HCT116 (cell line): ENCODE measurements at regions not wholly inside any gene's neighbourhood (a gene's known extent, or its start where the extent isn't known, plus 50 kb on each side); places are given as distances from the start of the nearest gene placed in this dataset.

Source experiments
- ATAC-seq: fragments of 200-7000 bp; cut with Tn5 transposase; 2 replicates; pipeline ENCODE4 v1.9.1; 2020; ENCODE audit warnings: mild to moderate bottlenecking, moderate library complexity
- BruUV-seq: library from RNA; stranded (reverse); fragments of 400-500 nt; replicated peaks from 2 replicates; lab custom pipeline; 2021; lab: Mats Ljungman, UMichigan
- CTCF ChIA-PET: fragments of 300-600 bp; sonication (Branson Sonifier 250); formaldehyde crosslinking; loops from one replicate; lab custom pipeline; 2021; ENCODE audit warnings: antibody characterized with exemption; lab: Charles Lee
- POLR2A ChIA-PET: fragments of 300-600, 350-600 bp; sonication (Branson Sonifier 250); formaldehyde crosslinking; loops from one replicate; lab custom pipeline; 2021; ENCODE audit warnings: antibody characterized with exemption; lab: Charles Lee
- RAD21 ChIA-PET, 2 experiments: fragments of 300-600 bp; sonication (Branson Sonifier 250); formaldehyde crosslinking; loops; one replicate each; lab custom pipeline; 2023; ENCODE audit warnings: low total read pairs in 2 of 2; ENCODE audit not compliant: uncharacterized antibody in 2 of 2, unreplicated experiment in 2 of 2, low non-redundant PET in 1 of 2; lab: Charles Lee
- DNase-seq: peaks from one replicate; pipeline ENCODE4 v3.0.0-alpha.2; 2010; ENCODE audit warnings: low read depth, low spot score
- H2AFZ ChIP-seq: fragments of 200-600 bp; shearing (Covaris generic), sonication (generic); 2 replicates; pipeline ENCODE4 v1.6.1; 2017; ENCODE audit warnings: low read depth, mixed run types, mixed read lengths, antibody characterized with exemption, low read length; ENCODE audit not compliant: poor library complexity, severe bottlenecking
- H3K27ac ChIP-seq: 2 replicates; pipeline ENCODE4 v1.5.1; 2012; ENCODE audit warnings: low read depth, low read length
- H3K27me3 ChIP-seq: fragments of 200-600 bp; sonication (generic); 2 replicates; pipeline ENCODE4 v1.6.1; 2016; ENCODE audit warnings: mixed run types, low read length, mixed read lengths; ENCODE audit not compliant: insufficient read depth
- H3K36me3 ChIP-seq, 2 experiments: fragments of 200-500 bp in 1 of 2; fragments of 200-600 bp in 1 of 2; sonication (Bioruptor generic) in 1 of 2; sonication (generic) in 1 of 2; 2 replicates each; pipeline versions ENCODE4 v1.5.1 to v1.6.1; 2014 to 2016; ENCODE audit warnings: low read length in 2 of 2, inconsistent platforms in 1 of 2, mixed read lengths in 1 of 2, mixed run types in 1 of 2; ENCODE audit not compliant: insufficient read depth in 2 of 2, control insufficient read depth in 1 of 2
- H3K4me1 ChIP-seq, 2 experiments: fragments of 200-600 bp in 1 of 2; sonication (generic) in 1 of 2; 2 replicates each; pipeline versions ENCODE4 v1.5.1 to v1.6.1; 2012 to 2017; ENCODE audit warnings: low read length in 2 of 2, inconsistent platforms in 1 of 2, mild to moderate bottlenecking in 1 of 2, mixed read lengths in 1 of 2, mixed run types in 1 of 2, moderate library complexity in 1 of 2; ENCODE audit not compliant: insufficient read depth in 2 of 2, control insufficient read depth in 1 of 2
- H3K4me2 ChIP-seq: fragments of 200-600 bp; sonication (generic); 2 replicates; pipeline ENCODE4 v1.6.1; 2017; ENCODE audit warnings: mixed run types, low read length, mixed read lengths
- H3K4me3 ChIP-seq, 2 experiments: fragments of 200-600 bp in 1 of 2; sonication (generic) in 1 of 2; replicated peaks in 1 of 2; 2 replicates each; pipeline ENCODE4 v1.5.1; 2011 to 2016; ENCODE audit warnings: low read length in 2 of 2, control low read depth in 1 of 2, low read depth in 1 of 2, mild to moderate bottlenecking in 1 of 2, mixed read lengths in 1 of 2, mixed run types in 1 of 2
- H3K79me2 ChIP-seq: fragments of 200-600 bp; sonication (generic); 2 replicates; pipeline ENCODE4 v1.6.1; 2017; ENCODE audit warnings: mild to moderate bottlenecking, mixed run types, low read length, moderate library complexity, mixed read lengths; ENCODE audit not compliant: insufficient read depth
- H3K9ac ChIP-seq: fragments of 200-600 bp; sonication (generic); 2 replicates; pipeline ENCODE4 v1.6.1; 2016; ENCODE audit warnings: low read length, mixed read lengths
- H3K9me2 ChIP-seq: fragments of 200-600 bp; sonication (generic), shearing (Covaris generic); 2 replicates; pipeline ENCODE4 v1.6.1; 2017; ENCODE audit warnings: mixed run types, mild to moderate bottlenecking, moderate library complexity; ENCODE audit not compliant: insufficient read depth
- H3K9me3 ChIP-seq, 2 experiments: fragments of 200-500 bp in 1 of 2; fragments of 200-600 bp in 1 of 2; sonication (Bioruptor generic) in 1 of 2; sonication (generic) in 1 of 2; 2 replicates each; pipeline ENCODE4 v1.6.1; 2014 to 2017; ENCODE audit warnings: low read length in 2 of 2, mixed read lengths in 2 of 2, inconsistent platforms in 1 of 2, low read depth in 1 of 2, mild to moderate bottlenecking in 1 of 2, mixed run types in 1 of 2, moderate library complexity in 1 of 2; ENCODE audit not compliant: control insufficient read depth in 1 of 2, insufficient read depth in 1 of 2
- H4K20me1 ChIP-seq: fragments of 200-600 bp; sonication (generic), shearing (Covaris generic); 2 replicates; pipeline ENCODE4 v1.6.1; 2017; ENCODE audit warnings: mixed run types, mild to moderate bottlenecking, moderate library complexity; ENCODE audit not compliant: insufficient read depth
- CTCF ChIP-seq, 3 experiments: fragments of 200-600 bp in 1 of 3; sonication (generic) in 1 of 3; IDR thresholded peaks in 2 of 3; conservative IDR thresholded peaks in 1 of 3; 2 replicates each; pipeline ENCODE4 v1.5.1; 2012 to 2017; ENCODE audit warnings: low read depth in 2 of 3, low read length in 2 of 3, antibody characterized with exemption in 1 of 3, borderline replicate concordance in 1 of 3, control low read depth in 1 of 3, mild to moderate bottlenecking in 1 of 3, mixed read lengths in 1 of 3, mixed run types in 1 of 3, moderate library complexity in 1 of 3; ENCODE audit not compliant: insufficient read depth in 1 of 3
- EGR1 ChIP-seq: IDR thresholded peaks from 2 replicates; pipeline ENCODE4 v1.6.1; 2012; ENCODE audit warnings: low read depth
- ELF1 ChIP-seq: IDR thresholded peaks from 2 replicates; pipeline ENCODE4 v1.6.1; 2012; ENCODE audit warnings: low read depth, borderline replicate concordance
- EZH2 ChIP-seq: fragments of 200-600 bp; sonication (generic); IDR thresholded peaks from 2 replicates; pipeline ENCODE4 v1.6.1; 2017; ENCODE audit warnings: antibody characterized with exemption, mixed run types
- EZH2phosphoT487 ChIP-seq: fragments of 200-600 bp; IDR thresholded peaks from 2 replicates; pipeline ENCODE4 v1.6.1; 2018; ENCODE audit warnings: antibody characterized with exemption, borderline replicate concordance
- JUND ChIP-seq: IDR thresholded peaks from 2 replicates; pipeline ENCODE4 v1.6.1; 2012
- MAX ChIP-seq: IDR thresholded peaks from 2 replicates; pipeline ENCODE4 v1.6.1; 2012
- POLR2AphosphoS5 ChIP-seq: IDR thresholded peaks from 2 replicates; pipeline ENCODE4 v1.6.1; 2011; ENCODE audit warnings: mild to moderate bottlenecking, low read depth, low read length, moderate library complexity
- YY1 ChIP-seq: IDR thresholded peaks from 2 replicates; pipeline ENCODE4 v1.6.1; 2011; ENCODE audit warnings: low read length, low read depth, moderate library complexity, mild to moderate bottlenecking; ENCODE audit not compliant: insufficient replicate concordance; ENCODE audit errors: extremely low read depth
- ZNF274 ChIP-seq: fragments of 200-500 bp; sonication (Bioruptor generic); IDR thresholded peaks from 2 replicates; pipeline ENCODE4 v1.6.1; 2014; ENCODE audit warnings: mild to moderate bottlenecking, low read depth, low read length, inconsistent platforms
- intact Hi-C: fragments of 100-400 bp; cut with micrococcal nuclease; formaldehyde crosslinking; loops from 2 replicates; pipeline ENCODE4 v1.10.0; 2022

- TF ChIP-seq EZH2phosphoT487 (no peak), ZNF274 (no peak), EGR1 (no peak)
Measured at GRCh38 chr2:155033652-155034051, 335.2 kb downstream of the KCNJ3 start (continued).

- no peak for DNase-seq
- H3K4me2 ChIP-seq: no peak overlapping the region
- intact Hi-C loops: no loop called here
- H3K79me2 ChIP-seq: no peaks in the 10 kb centered on the region
- H3K27ac ChIP-seq: no peak overlapping the region
- H3K9me3 ChIP-seq: no peaks in the 10 kb centered on the region
- H3K27me3 ChIP-seq: no peaks in the 10 kb centered on the region
- TF ChIP-seq YY1: no peak
- no peak for TF ChIP-seq MAX
- TF ChIP-seq ELF1: no peak
- TF ChIP-seq EZH2: no peak
- TF ChIP-seq CTCF (IDR thresholded peaks at IDR 0.05 in 2 of 3, conservative IDR thresholded peaks at IDR 0.05 in 1 of 3; ENCODE audit: borderline replicate concordance in 1 of 3, insufficient read depth in 1 of 3, low read depth in 2 of 3, low read length in 2 of 3): no peak
- TF ChIP-seq POLR2AphosphoS5: no peak
- no peak for TF ChIP-seq JUND
- no peak for TF ChIP-seq EGR1
- TF ChIP-seq, all 23 proteins: peak for 0
- BruUV-seq: no TSS peak
- Histone ChIP-seq H3K9ac (no peak overlapping the region), H2AFZ (no peak overlapping the region), H3K9me2 (no peaks in the 10 kb centered on the region), H3K4me3 (no peak overlapping the region), H3K36me3 (no peaks in the 10 kb centered on the region), H4K20me1 (no peaks in the 10 kb centered on the region), H3K4me1 (no peaks in the 10 kb centered on the region)
- ATAC-seq: no peak
- ChIA-PET POLR2A (no interaction called here), CTCF (no interaction called here), RAD21 (no interaction called here)
Measured at GRCh38 chr2:155030296-155030695, 331.8 kb downstream of the KCNJ3 start.
